Femur (tissue), 1 donor: ENCODE measurements at regions not wholly inside any gene's neighbourhood (a gene's known extent, or its start where the extent isn't known, plus 50 kb on each side); places are given as distances from the start of the nearest gene placed in this dataset.
"Not testable (repeated sequence)": the region's sequence is repeated elsewhere in the genome, so short reads cannot be mapped to it uniquely, and the experiment has no call there.

ENCODE experiments used
- DNase-seq: peaks from one replicate; pipeline ENCODE4 v3.0.0-alpha.2; 2017

DNA sequence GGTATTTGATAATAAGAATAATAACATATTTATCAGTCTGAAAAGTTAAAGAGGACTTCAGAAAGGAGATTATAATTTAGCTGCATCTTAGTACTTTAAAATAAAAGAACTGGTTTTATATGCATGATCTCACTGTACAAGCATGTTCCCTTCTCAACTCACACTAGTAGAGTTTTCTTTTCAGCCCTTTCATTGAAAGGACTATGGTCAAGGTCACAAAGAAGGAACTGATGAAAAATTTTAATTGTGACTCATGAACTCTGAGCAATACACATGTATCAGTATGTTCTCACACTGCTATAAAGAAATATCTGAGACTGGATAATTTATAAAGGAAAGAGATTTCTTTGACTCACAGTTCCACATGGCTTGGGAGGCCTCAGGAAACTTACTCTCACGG is 73.7 kb upstream of the NDST4 start:
- DNase-seq = no peak

DNA sequence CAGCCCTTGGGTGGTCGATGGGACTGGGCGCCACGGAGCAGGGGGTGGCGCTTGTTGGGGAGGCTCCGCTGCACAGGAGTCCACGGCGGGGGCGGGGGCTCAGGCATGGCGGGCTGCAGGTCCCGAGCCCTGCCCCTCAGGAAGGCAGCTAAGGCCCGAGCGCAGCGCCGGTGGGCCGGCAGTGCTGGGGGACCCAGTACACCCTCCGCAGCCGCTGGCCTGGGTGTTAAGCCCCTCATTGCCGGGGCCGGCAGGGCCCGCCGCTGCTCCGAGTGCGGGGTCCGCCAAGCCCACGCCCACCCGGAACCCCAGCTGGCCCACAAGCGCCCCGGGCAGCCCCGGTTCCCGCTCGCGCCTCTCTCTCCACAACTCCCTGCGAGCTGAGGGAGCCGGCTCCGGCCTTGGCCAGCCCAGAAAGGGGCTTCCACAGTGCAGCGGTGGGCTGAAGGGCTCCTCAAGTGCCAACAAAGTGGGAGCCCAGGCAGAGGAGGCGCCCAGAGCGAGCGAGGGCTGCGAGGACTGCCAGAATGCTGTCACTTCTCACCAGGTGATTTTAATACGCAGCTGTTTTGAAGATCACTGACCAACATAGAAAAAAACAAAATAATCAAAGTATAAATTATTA is 66.1 kb upstream of the NDST4 start:
- not testable (repeated sequence) for DNase-seq

- not testable (repeated sequence) for DNase-seq
These were observed 65.3 kb upstream of the NDST4 start for GRCh38 chr4:115178687-115179086.

DNA sequence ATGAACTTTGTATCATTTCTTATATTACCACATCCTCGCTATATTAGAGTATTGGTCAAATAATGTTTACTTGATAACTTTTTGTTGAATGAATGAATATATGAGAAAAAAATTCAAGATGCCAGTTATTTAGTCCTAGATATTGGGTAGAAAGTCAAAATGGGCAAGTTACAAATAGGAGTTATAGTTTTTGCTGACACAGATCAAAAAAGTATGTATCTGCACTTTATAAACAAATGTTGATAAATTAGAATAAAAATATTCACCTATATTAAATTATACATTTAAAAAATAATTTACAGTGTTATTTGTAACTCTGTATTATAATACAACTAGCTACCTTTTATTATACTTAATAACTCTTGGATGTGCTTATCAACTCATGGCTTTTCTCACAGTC is 57.8 kb upstream of the NDST4 start:
- DNase-seq = no peak

- no peak for DNase-seq
These were observed 52.1 kb upstream of the NDST4 start for GRCh38 chr4:115165503-115165902.
